ENCODE measurements at regions not wholly inside any gene's neighbourhood (a gene's known extent, or its start where the extent isn't known, plus 50 kb on each side); places are given as distances from the start of the nearest gene placed in this dataset.
A peak's percentile ranks its signal among the peaks of the same experiment; 100 is the strongest.

- no peaks in the 10 kb centered on the region for H3K27me3 ChIP-seq
- 86 to 96% methylated on average over 2 of the region's 2 CpGs for WGBS, 2 donors
- intact Hi-C loops (cut with DNase I) = no loop called here
- no peak overlapping the region for H3K4me3 ChIP-seq
- no peak for DNase-seq
- H3K9me3 ChIP-seq = peaks cover 0 to 31% (median 11%) of the 10 kb centered on the region in 11 donors
- no peak for ATAC-seq
- H3K36me3 ChIP-seq = no peaks in the 10 kb centered on the region
- no peak overlapping the region for H3K27ac ChIP-seq
- no peak for TF ChIP-seq CTCF (IDR thresholded peaks at IDR 0.05)
- no peaks in the 10 kb centered on the region for H3K4me1 ChIP-seq
Observed at GRCh38 chr21:28133116-28133515, 859.6 kb downstream of the LTN1 start.

GRCh38 chr21:28132713-28133112 lies 860.0 kb downstream of the LTN1 start:
- Histone ChIP-seq H3K4me3 (no peak overlapping the region), H3K27ac (no peak overlapping the region), H3K4me1 (no peaks in the 10 kb centered on the region), H3K36me3 (no peaks in the 10 kb centered on the region), H3K9me3 (peaks cover 0 to 31% (median 11%) of the 10 kb centered on the region in 11 donors), H3K27me3 (no peaks in the 10 kb centered on the region)
- WGBS, 2 donors = 77 to 84% methylated on average over 1 of the region's 1 CpG
- no peak for TF ChIP-seq CTCF (IDR thresholded peaks at IDR 0.05)
- ATAC-seq = no peak
- DNase-seq = no peak
- intact Hi-C loops (cut with DNase I) = no loop called here

GRCh38 chr21:28127175-28127785 lies 865.4 kb downstream of the LTN1 start:
- no peak for TF ChIP-seq CTCF (IDR thresholded peaks at IDR 0.05)
- ATAC-seq (peak in 4 of 8 donors; percentile 61 to 75 (median 66)), DNase-seq (no peak)
- 45 to 53% methylated on average over 2 of the region's 2 CpGs for WGBS, 2 donors
- H3K4me1 ChIP-seq = peaks cover 0 to 14% (median 0%) of the 10 kb centered on the region in 9 donors
- intact Hi-C loops (cut with DNase I) = no loop called here
- H3K27ac ChIP-seq = peak overlapping the region in 2 of 10 donors; percentile 16 to 47
- H3K9me3 ChIP-seq = peaks cover 0 to 23% (median 11%) of the 10 kb centered on the region in 11 donors
- H3K36me3 ChIP-seq = no peaks in the 10 kb centered on the region
- no peak overlapping the region for H3K4me3 ChIP-seq
- no peaks in the 10 kb centered on the region for H3K27me3 ChIP-seq

GRCh38 chr21:28126521-28127174 lies 866.0 kb downstream of the LTN1 start:
- H3K4me3 ChIP-seq = no peak overlapping the region
- no peak for DNase-seq
- no peak for TF ChIP-seq CTCF (IDR thresholded peaks at IDR 0.05)
- H3K27me3 ChIP-seq = no peaks in the 10 kb centered on the region
- H3K9me3 ChIP-seq = peaks cover 0 to 17% (median 6%) of the 10 kb centered on the region in 11 donors
- H3K4me1 ChIP-seq = peaks cover 0 to 14% (median 0%) of the 10 kb centered on the region in 9 donors
- ATAC-seq = peak in 3 of 8 donors; percentile 25 to 67 (median 65)
- H3K36me3 ChIP-seq = no peaks in the 10 kb centered on the region
- intact Hi-C loops (cut with DNase I) = no loop called here
- peak overlapping the region in 2 of 10 donors; percentile 12 to 16 for H3K27ac ChIP-seq
- 51 to 63% methylated on average over 1 of the region's 1 CpG for WGBS, 2 donors

Data from heart right ventricle (tissue), 16 donors.